ENCODE measurements at regions not wholly inside any gene's neighbourhood (a gene's known extent, or its start where the extent isn't known, plus 50 kb on each side); places are given as distances from the start of the nearest gene placed in this dataset.

DNA sequence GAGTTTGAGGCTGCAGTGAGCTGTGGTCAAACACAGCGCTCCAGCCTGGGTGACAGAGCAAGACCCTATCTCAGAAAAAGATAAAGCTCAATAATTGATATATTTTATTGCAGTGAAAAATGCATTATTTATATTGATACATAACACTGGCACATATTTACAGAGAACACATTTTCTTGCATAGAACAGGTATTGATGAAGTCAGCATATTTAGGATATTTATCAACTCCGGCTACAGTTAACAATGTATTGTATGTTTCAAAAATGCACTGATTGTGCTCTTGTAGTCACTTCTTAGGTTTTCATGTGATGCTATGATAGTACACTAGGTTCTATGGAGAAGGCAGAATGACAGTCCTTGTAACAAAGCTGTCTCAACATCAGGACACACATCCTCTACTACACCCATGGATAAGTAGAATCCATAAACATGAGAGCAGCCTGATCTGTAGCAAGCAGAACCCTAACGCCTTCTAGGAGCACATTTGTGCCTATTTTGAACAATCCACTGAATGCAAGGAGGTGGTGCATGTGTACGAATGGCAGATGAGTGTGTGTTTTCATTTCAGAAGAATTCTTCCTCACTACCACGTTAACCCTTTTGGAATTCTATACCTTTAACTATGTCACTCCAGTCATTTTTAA lies 586.1 kb upstream of the CELF2 start:
- H4K20me1 ChIP-seq (ENCODE audit: control insufficient read depth, insufficient read depth), result no peaks in the 10 kb centered on the region
- ATAC-seq (no peak), FAIRE-seq (no peak), DNase-seq (ENCODE audit: low read depth, low spot score) (no peak)
- SMC1A ChIA-PET (ENCODE audit: uncharacterized antibody, unreplicated experiment), result no interaction called here
- WGBS (ENCODE audit: insufficient coverage, insufficient replicate concordance, low lambda C conversion rate, missing lambda C conversion rate), result 21% methylated on average over 5 of the region's 5 CpGs
- POLR2A ChIA-PET, result no interaction called here
- no peaks in the 10 kb centered on the region for H3K79me2 ChIP-seq (ENCODE audit: control insufficient read depth, insufficient read depth, low read length)
- no peak overlapping the region for H3K9ac ChIP-seq (ENCODE audit: control insufficient read depth, insufficient read depth, low read length)
- no peaks in the 10 kb centered on the region for H3K36me3 ChIP-seq (ENCODE audit: control insufficient read depth in 2 of 2, insufficient read depth in 2 of 2, low read length in 1 of 2)
- no peaks in the 10 kb centered on the region for H3K9me3 ChIP-seq (replicated peaks; ENCODE audit: control insufficient read depth, insufficient read depth, low read length)
- RAD21 ChIA-PET (ENCODE audit: unreplicated experiment), result no interaction called here
- in situ Hi-C loops (cut with MboI), result no loop called here
- H2AFZ ChIP-seq (ENCODE audit: control insufficient read depth, low read depth, low read length), result no peak overlapping the region
- intact Hi-C loops (cut with micrococcal nuclease; ENCODE audit: unreplicated experiment), result no loop called here
- CTCF ChIA-PET, result no interaction called here
- no peak overlapping the region for H3K4me3 ChIP-seq
- no peaks in the 10 kb centered on the region for H3K27me3 ChIP-seq (replicated peaks in 1 of 2; ENCODE audit: control insufficient read depth in 2 of 2, insufficient read depth in 2 of 2, low read length in 1 of 2)
- no peak for TF ChIP-seq ETV6 (conservative IDR thresholded peaks at IDR 0.05 in 1 of 2, IDR thresholded peaks at IDR 0.05 in 1 of 2; ENCODE audit: borderline replicate concordance in 1 of 2, low read depth in 1 of 2)
- no peak for TF ChIP-seq NR2C1 (IDR thresholded peaks at IDR 0.05)
- no peak for TF ChIP-seq FOS (IDR thresholded peaks at IDR 0.05; ENCODE audit: borderline replicate concordance, extremely low read depth, insufficient read length)
- TF ChIP-seq, protein P1, sequence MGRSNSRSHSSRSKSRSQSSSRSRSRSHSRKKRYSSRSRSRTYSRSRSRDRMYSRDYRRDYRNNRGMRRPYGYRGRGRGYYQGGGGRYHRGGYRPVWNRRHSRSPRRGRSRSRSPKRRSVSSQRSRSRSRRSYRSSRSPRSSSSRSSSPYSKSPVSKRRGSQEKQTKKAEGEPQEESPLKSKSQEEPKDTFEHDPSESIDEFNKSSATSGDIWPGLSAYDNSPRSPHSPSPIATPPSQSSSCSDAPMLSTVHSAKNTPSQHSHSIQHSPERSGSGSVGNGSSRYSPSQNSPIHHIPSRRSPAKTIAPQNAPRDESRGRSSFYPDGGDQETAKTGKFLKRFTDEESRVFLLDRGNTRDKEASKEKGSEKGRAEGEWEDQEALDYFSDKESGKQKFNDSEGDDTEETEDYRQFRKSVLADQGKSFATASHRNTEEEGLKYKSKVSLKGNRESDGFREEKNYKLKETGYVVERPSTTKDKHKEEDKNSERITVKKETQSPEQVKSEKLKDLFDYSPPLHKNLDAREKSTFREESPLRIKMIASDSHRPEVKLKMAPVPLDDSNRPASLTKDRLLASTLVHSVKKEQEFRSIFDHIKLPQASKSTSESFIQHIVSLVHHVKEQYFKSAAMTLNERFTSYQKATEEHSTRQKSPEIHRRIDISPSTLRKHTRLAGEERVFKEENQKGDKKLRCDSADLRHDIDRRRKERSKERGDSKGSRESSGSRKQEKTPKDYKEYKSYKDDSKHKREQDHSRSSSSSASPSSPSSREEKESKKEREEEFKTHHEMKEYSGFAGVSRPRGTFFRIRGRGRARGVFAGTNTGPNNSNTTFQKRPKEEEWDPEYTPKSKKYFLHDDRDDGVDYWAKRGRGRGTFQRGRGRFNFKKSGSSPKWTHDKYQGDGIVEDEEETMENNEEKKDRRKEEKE (IDR thresholded peaks at IDR 0.05), result no peak
- TF ChIP-seq, protein P2, sequence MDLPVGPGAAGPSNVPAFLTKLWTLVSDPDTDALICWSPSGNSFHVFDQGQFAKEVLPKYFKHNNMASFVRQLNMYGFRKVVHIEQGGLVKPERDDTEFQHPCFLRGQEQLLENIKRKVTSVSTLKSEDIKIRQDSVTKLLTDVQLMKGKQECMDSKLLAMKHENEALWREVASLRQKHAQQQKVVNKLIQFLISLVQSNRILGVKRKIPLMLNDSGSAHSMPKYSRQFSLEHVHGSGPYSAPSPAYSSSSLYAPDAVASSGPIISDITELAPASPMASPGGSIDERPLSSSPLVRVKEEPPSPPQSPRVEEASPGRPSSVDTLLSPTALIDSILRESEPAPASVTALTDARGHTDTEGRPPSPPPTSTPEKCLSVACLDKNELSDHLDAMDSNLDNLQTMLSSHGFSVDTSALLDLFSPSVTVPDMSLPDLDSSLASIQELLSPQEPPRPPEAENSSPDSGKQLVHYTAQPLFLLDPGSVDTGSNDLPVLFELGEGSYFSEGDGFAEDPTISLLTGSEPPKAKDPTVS (IDR thresholded peaks at IDR 0.05; ENCODE audit: low read depth, low read length), result no peak
- no peak for TF ChIP-seq NBN (IDR thresholded peaks at IDR 0.05)
- TF ChIP-seq, protein P3, sequence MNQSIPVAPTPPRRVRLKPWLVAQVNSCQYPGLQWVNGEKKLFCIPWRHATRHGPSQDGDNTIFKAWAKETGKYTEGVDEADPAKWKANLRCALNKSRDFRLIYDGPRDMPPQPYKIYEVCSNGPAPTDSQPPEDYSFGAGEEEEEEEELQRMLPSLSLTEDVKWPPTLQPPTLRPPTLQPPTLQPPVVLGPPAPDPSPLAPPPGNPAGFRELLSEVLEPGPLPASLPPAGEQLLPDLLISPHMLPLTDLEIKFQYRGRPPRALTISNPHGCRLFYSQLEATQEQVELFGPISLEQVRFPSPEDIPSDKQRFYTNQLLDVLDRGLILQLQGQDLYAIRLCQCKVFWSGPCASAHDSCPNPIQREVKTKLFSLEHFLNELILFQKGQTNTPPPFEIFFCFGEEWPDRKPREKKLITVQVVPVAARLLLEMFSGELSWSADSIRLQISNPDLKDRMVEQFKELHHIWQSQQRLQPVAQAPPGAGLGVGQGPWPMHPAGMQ (IDR thresholded peaks at IDR 0.05; ENCODE audit: borderline replicate concordance), result no peak
- no TSS peak for BruUV-seq (replicated peaks)
- H3K4me1 ChIP-seq (ENCODE audit: control insufficient read depth, insufficient read depth, low read length), result no peaks in the 10 kb centered on the region
- no peak overlapping the region for H3K27ac ChIP-seq (ENCODE audit: control insufficient read depth, insufficient read depth)
- H3K4me2 ChIP-seq (ENCODE audit: control insufficient read depth, insufficient read depth), result no peak overlapping the region
